MM.1S (cell line): ENCODE measurements at regions not wholly inside any gene's neighbourhood (a gene's known extent, or its start where the extent isn't known, plus 50 kb on each side); places are given as distances from the start of the nearest gene placed in this dataset.

Experiments used
- DNase-seq: peaks from one replicate; pipeline ENCODE4 v3.0.0-alpha.2; 2015
- H2AFZ ChIP-seq: fragments of 300-600 bp; sonication (generic); 2 replicates; pipeline ENCODE4 v1.6.0; 2016; ENCODE audit warnings: antibody characterized with exemption, low read length
- H3F3A ChIP-seq: fragments of 300-600 bp; sonication (generic); 2 replicates; pipeline ENCODE4 v1.6.1; 2016; ENCODE audit warnings: mild to moderate bottlenecking, antibody characterized with exemption, low read length, moderate library complexity, mixed read lengths; ENCODE audit not compliant: insufficient read depth
- H3K27ac ChIP-seq: fragments of 300-600 bp; sonication (generic); 2 replicates; pipeline ENCODE4 v1.5.1; 2016; ENCODE audit warnings: mild to moderate bottlenecking, low read length
- H3K27me3 ChIP-seq: fragments of 300-600 bp; sonication (generic); replicated peaks from 2 replicates; pipeline ENCODE4 v1.6.0; 2016; ENCODE audit warnings: low read length; ENCODE audit not compliant: insufficient read depth
- H3K36me3 ChIP-seq: fragments of 300-600 bp; sonication (generic); replicated peaks from 2 replicates; pipeline ENCODE4 v1.6.1; 2016; ENCODE audit warnings: mild to moderate bottlenecking, low read length, mixed read lengths; ENCODE audit not compliant: insufficient read depth
- H3K4me1 ChIP-seq: fragments of 300-600 bp; sonication (generic); 2 replicates; pipeline ENCODE4 v1.6.1; 2016; ENCODE audit warnings: low read length, mixed read lengths
- H3K4me2 ChIP-seq: fragments of 300-600 bp; sonication (generic); 2 replicates; pipeline ENCODE4 v1.6.0; 2016; ENCODE audit warnings: low read depth, low read length
- H3K4me3 ChIP-seq: fragments of 300-600 bp; sonication (generic); 2 replicates; pipeline ENCODE4 v1.5.1; 2016; ENCODE audit warnings: low read length, mixed read lengths
- H3K79me2 ChIP-seq: fragments of 300-600 bp; sonication (generic); 2 replicates; pipeline ENCODE4 v1.6.1; 2016; ENCODE audit warnings: mixed run types, low read length, mixed read lengths
- H3K9ac ChIP-seq: fragments of 300-600 bp; sonication (generic); 2 replicates; pipeline ENCODE4 v1.6.1; 2016; ENCODE audit warnings: low read length, mixed read lengths
- H3K9me2 ChIP-seq: fragments of 300-600 bp; sonication (generic); replicated peaks from 2 replicates; pipeline ENCODE4 v1.6.1; 2016; ENCODE audit warnings: mild to moderate bottlenecking, low read length, mixed read lengths; ENCODE audit not compliant: insufficient read depth
- H3K9me3 ChIP-seq: fragments of 300-600 bp; sonication (generic); replicated peaks from 2 replicates; pipeline ENCODE4 v1.6.1; 2016; ENCODE audit warnings: mild to moderate bottlenecking, low read length, mixed read lengths; ENCODE audit not compliant: insufficient read depth
- H4K20me1 ChIP-seq: fragments of 300-600 bp; sonication (generic); 2 replicates; pipeline ENCODE4 v1.6.1; 2016; ENCODE audit warnings: mild to moderate bottlenecking, low read length, moderate library complexity, mixed read lengths; ENCODE audit not compliant: insufficient read depth
- EZH2 ChIP-seq: fragments of 300-600 bp; sonication (generic); optimal IDR thresholded peaks from 2 replicates; pipeline ENCODE3; 2017; ENCODE audit warnings: low read depth, mild to moderate bottlenecking, antibody characterized with exemption, low read length, mixed read lengths
- EZH2phosphoT487 ChIP-seq: fragments of 300-600 bp; sonication (generic); IDR thresholded peaks from 2 replicates; pipeline ENCODE4 v1.6.1; 2018; ENCODE audit warnings: antibody characterized with exemption, low read length
- TF ChIP-seq, protein P1 (sequence below): fragments of 300-600 bp; sonication (generic); IDR thresholded peaks from 2 replicates; pipeline ENCODE4 v1.5.1; 2016; ENCODE audit warnings: antibody characterized with exemption, low read length, mixed read lengths

DNA sequence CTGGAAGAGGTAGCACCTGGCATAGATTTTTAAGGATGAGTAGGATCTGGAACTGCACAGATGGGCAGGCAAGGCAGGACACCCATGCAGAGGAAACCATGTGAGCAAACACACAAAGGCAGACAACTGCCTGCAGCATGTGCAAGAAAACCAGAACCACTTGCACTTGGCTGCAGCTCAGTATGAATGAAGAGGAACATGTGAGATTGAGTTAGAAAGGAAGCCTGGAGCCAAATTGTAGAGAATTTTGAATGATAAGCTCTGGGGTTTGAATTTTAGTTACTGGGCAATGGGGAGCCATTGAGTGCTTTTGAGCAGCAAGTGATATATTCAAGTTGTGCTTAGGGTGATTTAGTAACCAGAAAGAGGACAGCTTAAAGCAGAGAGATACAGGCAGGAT is 583.4 kb downstream of the SOX6 start:
- Histone ChIP-seq H3K79me2 (no peaks in the 10 kb centered on the region), H3K36me3 (no peaks in the 10 kb centered on the region), H3K4me3 (no peak overlapping the region), H3K4me2 (no peak overlapping the region), H3F3A (no peaks in the 10 kb centered on the region), H3K4me1 (no peaks in the 10 kb centered on the region), H2AFZ (no peak overlapping the region), H3K9me3 (no peaks in the 10 kb centered on the region), H3K27ac (no peak overlapping the region), H3K9me2 (no peaks in the 10 kb centered on the region), H3K9ac (no peak overlapping the region), H3K27me3 (no peaks in the 10 kb centered on the region), H4K20me1 (no peaks in the 10 kb centered on the region)
- DNase-seq: no peak
- TF ChIP-seq, protein P1, sequence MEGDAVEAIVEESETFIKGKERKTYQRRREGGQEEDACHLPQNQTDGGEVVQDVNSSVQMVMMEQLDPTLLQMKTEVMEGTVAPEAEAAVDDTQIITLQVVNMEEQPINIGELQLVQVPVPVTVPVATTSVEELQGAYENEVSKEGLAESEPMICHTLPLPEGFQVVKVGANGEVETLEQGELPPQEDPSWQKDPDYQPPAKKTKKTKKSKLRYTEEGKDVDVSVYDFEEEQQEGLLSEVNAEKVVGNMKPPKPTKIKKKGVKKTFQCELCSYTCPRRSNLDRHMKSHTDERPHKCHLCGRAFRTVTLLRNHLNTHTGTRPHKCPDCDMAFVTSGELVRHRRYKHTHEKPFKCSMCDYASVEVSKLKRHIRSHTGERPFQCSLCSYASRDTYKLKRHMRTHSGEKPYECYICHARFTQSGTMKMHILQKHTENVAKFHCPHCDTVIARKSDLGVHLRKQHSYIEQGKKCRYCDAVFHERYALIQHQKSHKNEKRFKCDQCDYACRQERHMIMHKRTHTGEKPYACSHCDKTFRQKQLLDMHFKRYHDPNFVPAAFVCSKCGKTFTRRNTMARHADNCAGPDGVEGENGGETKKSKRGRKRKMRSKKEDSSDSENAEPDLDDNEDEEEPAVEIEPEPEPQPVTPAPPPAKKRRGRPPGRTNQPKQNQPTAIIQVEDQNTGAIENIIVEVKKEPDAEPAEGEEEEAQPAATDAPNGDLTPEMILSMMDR: no peak
- no peak for TF ChIP-seq EZH2phosphoT487
- TF ChIP-seq EZH2: no peak

DNA sequence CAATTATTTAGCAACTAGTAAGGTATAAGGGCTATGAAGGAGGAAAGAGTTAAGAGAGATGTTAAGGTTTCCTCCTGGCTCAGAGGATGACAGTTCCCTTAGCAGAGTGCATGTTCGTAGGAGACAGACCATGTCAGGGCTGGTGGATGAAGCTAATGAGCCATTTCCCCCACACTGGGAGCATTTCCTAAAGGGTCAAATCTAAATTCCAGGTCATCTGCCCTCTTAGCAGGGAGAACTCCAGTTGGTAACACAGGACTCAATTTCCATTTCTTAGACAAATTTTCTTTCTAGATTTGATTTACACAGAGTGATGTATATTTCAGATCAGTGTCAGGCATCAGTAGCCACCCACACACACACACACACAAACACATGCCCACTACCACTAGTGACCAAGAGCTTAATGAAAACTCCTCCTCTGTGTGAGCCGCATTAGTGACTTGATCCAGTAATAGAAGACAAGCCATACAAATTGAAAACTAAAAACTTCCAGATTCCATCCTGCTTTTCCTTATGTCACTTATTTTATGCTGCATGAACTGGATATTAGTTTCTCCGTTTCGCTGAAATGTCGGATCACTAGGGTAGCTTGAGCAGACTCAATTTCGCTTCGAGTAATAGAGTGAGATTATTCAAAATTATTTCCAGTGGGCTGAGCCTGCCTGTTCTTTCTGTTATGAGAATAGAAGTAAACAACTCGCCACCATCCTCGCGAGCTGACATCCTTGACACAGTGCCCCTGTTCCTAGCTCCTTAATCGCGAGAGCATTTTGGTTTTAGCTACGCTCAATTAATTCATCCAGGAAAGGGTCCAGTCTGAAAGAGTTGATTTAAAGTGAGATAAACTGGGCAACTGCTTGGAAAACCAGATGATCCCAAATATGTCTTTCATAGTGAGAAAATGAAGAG is 582.6 kb downstream of the SOX6 start:
- H3K9me2 ChIP-seq: no peaks in the 10 kb centered on the region
- H3K27ac ChIP-seq: no peak overlapping the region
- H3K4me1 ChIP-seq: no peaks in the 10 kb centered on the region
- H3K9me3 ChIP-seq: no peaks in the 10 kb centered on the region
- H3K9ac ChIP-seq: no peak overlapping the region
- H3K27me3 ChIP-seq: no peaks in the 10 kb centered on the region
- no peak for DNase-seq
- no peak overlapping the region for H2AFZ ChIP-seq
- no peaks in the 10 kb centered on the region for H3K36me3 ChIP-seq
- H4K20me1 ChIP-seq: no peaks in the 10 kb centered on the region
- no peak overlapping the region for H3K4me3 ChIP-seq
- no peak overlapping the region for H3K4me2 ChIP-seq
- no peaks in the 10 kb centered on the region for H3K79me2 ChIP-seq
- no peak for TF ChIP-seq EZH2phosphoT487
- no peak for TF ChIP-seq EZH2
- TF ChIP-seq, protein P1: no peak
- H3F3A ChIP-seq: no peaks in the 10 kb centered on the region

DNA sequence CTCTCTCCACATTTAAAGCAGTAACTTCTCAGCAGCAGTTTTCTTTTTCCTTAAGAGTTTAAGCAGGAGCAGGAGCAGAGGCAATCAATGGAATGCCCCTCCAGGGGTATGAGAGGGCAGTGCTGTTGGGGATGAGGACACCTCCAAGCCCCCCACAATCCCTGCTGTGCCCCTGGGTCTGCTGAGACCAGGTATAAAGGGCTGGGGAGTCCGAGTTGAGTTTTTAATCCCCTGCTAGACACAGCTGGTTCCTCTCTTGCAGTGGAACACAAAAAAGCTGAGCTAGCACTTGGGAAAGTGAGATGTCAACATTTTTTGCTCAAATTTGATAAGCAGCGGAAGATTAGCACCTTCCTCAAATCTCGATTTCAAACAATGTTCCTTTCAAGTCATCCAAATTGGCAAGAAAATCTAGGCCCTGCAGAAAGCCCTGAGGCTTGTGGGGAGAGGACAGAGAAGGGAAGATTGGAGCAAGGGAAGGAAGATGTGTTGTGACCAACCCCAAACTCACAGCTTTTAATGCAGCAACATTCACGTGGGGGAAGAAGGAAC is 581.9 kb downstream of the SOX6 start:
- H3K27ac ChIP-seq: no peak overlapping the region
- H3K27me3 ChIP-seq: no peaks in the 10 kb centered on the region
- H3K79me2 ChIP-seq: no peaks in the 10 kb centered on the region
- no peaks in the 10 kb centered on the region for H3K36me3 ChIP-seq
- no peaks in the 10 kb centered on the region for H3K4me1 ChIP-seq
- H3K9me3 ChIP-seq: no peaks in the 10 kb centered on the region
- no peaks in the 10 kb centered on the region for H3K9me2 ChIP-seq
- no peak for DNase-seq
- no peak overlapping the region for H3K9ac ChIP-seq
- H3F3A ChIP-seq: no peaks in the 10 kb centered on the region
- H2AFZ ChIP-seq: no peak overlapping the region
- TF ChIP-seq, protein P1: no peak
- TF ChIP-seq EZH2phosphoT487 (no peak), EZH2 (no peak)
- no peaks in the 10 kb centered on the region for H4K20me1 ChIP-seq
- no peak overlapping the region for H3K4me2 ChIP-seq
- no peak overlapping the region for H3K4me3 ChIP-seq
